GF-D8 (cell line): ENCODE measurements at regions not wholly inside any gene's neighbourhood (a gene's known extent, or its start where the extent isn't known, plus 50 kb on each side); places are given as distances from the start of the nearest gene placed in this dataset.
"Not testable (repeated sequence)": the region's sequence is repeated elsewhere in the genome, so short reads cannot be mapped to it uniquely, and the experiment has no call there.

Source experiments
- DNase-seq: peaks from one replicate; lab custom pipeline; 2025; lab: John Stamatoyannopoulos, UW

- no peak for DNase-seq
These were observed 268.9 kb downstream of the TEX29 start for GRCh38 chr13:111589321-111589720.

- DNase-seq = no peak
These were observed 269.6 kb downstream of the TEX29 start for GRCh38 chr13:111589992-111590391.

- DNase-seq = no peak
These were observed 270.4 kb downstream of the TEX29 start for GRCh38 chr13:111590796-111591195.

GRCh38 chr13:111593490-111593889 is 273.0 kb downstream of the TEX29 start:
- not testable (repeated sequence) for DNase-seq

GRCh38 chr13:111594606-111595005 is 274.2 kb downstream of the TEX29 start:
- no peak for DNase-seq

GRCh38 chr13:111595276-111595675 is 274.8 kb downstream of the TEX29 start:
- no peak for DNase-seq

- no peak for DNase-seq
These were observed 275.3 kb downstream of the TEX29 start for GRCh38 chr13:111595791-111596190.

GRCh38 chr13:111597191-111597611 is 276.8 kb downstream of the TEX29 start:
- no peak for DNase-seq

GRCh38 chr13:111597618-111598017 is 277.2 kb downstream of the TEX29 start:
- DNase-seq = no peak

- DNase-seq = no peak
These were observed 278.3 kb downstream of the TEX29 start for GRCh38 chr13:111598747-111599146.

- DNase-seq = no peak
These were observed 279.3 kb downstream of the TEX29 start for GRCh38 chr13:111599791-111600190.

GRCh38 chr13:111602874-111603273 is 282.4 kb downstream of the TEX29 start:
- no peak for DNase-seq

GRCh38 chr13:111604097-111604496 is 283.7 kb downstream of the TEX29 start:
- no peak for DNase-seq

GRCh38 chr13:111608556-111608955 is 288.1 kb downstream of the TEX29 start:
- no peak for DNase-seq

GRCh38 chr13:111609631-111610030 is 289.2 kb downstream of the TEX29 start:
- no peak for DNase-seq

GRCh38 chr13:111610081-111610480 is 289.6 kb downstream of the TEX29 start:
- DNase-seq = peak; percentile 87

- DNase-seq = no peak
These were observed 290.4 kb downstream of the TEX29 start for GRCh38 chr13:111610879-111611278.

GRCh38 chr13:111611651-111612050 is 291.2 kb downstream of the TEX29 start:
- DNase-seq = no peak

GRCh38 chr13:111612886-111613285 is 292.4 kb downstream of the TEX29 start:
- DNase-seq = no peak

- DNase-seq = no peak
These were observed 293.6 kb downstream of the TEX29 start for GRCh38 chr13:111614009-111614408.

GRCh38 chr13:111614613-111615012 is 294.2 kb downstream of the TEX29 start:
- DNase-seq = no peak

GRCh38 chr13:111616203-111616602 is 295.8 kb downstream of the TEX29 start:
- DNase-seq = no peak

- no peak for DNase-seq
These were observed 299.7 kb downstream of the TEX29 start for GRCh38 chr13:111620166-111620565.

GRCh38 chr13:111620586-111620985 is 300.1 kb downstream of the TEX29 start:
- no peak for DNase-seq

GRCh38 chr13:111621164-111621563 is 300.7 kb downstream of the TEX29 start:
- no peak for DNase-seq
